ENCODE measurements at regions not wholly inside any gene's neighbourhood (a gene's known extent, or its start where the extent isn't known, plus 50 kb on each side); places are given as distances from the start of the nearest gene placed in this dataset.

- TF ChIP-seq, protein P1, sequence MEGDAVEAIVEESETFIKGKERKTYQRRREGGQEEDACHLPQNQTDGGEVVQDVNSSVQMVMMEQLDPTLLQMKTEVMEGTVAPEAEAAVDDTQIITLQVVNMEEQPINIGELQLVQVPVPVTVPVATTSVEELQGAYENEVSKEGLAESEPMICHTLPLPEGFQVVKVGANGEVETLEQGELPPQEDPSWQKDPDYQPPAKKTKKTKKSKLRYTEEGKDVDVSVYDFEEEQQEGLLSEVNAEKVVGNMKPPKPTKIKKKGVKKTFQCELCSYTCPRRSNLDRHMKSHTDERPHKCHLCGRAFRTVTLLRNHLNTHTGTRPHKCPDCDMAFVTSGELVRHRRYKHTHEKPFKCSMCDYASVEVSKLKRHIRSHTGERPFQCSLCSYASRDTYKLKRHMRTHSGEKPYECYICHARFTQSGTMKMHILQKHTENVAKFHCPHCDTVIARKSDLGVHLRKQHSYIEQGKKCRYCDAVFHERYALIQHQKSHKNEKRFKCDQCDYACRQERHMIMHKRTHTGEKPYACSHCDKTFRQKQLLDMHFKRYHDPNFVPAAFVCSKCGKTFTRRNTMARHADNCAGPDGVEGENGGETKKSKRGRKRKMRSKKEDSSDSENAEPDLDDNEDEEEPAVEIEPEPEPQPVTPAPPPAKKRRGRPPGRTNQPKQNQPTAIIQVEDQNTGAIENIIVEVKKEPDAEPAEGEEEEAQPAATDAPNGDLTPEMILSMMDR (IDR thresholded peaks at IDR 0.05; ENCODE audit: insufficient read depth, low read depth, low read length): no peak
- no peak for TF ChIP-seq EZH2 (IDR thresholded peaks at IDR 0.05; ENCODE audit: insufficient read depth, low read length)
Measured at GRCh38 chr1:22327411-22327810, 124.2 kb upstream of the ZBTB40 start.
